HUES6 (cell line): ENCODE measurements at regions not wholly inside any gene's neighbourhood (a gene's known extent, or its start where the extent isn't known, plus 50 kb on each side); places are given as distances from the start of the nearest gene placed in this dataset.

Experiments used
- H3K27ac ChIP-seq: 2 replicates; pipeline ENCODE4 v1.7.0; 2013; ENCODE audit warnings: low read depth, mild to moderate bottlenecking, low read length, inconsistent platforms
- H3K27me3 ChIP-seq: 2 replicates; pipeline ENCODE4 v1.6.1; 2013; ENCODE audit warnings: low read length; ENCODE audit not compliant: control insufficient read depth, insufficient read depth
- H3K36me3 ChIP-seq: 2 replicates; pipeline ENCODE4 v1.6.1; 2013; ENCODE audit warnings: low read length; ENCODE audit not compliant: control insufficient read depth, insufficient read depth
- H3K4me1 ChIP-seq: 2 replicates; pipeline ENCODE4 v1.6.1; 2013; ENCODE audit warnings: low read length; ENCODE audit not compliant: control insufficient read depth, insufficient read depth
- H3K4me3 ChIP-seq: 2 replicates; pipeline ENCODE4 v1.5.1; 2013; ENCODE audit warnings: low read depth, low read length
- H3K9ac ChIP-seq: one replicate; pipeline ENCODE4 v1.6.1; 2013; ENCODE audit warnings: mild to moderate bottlenecking, low read length
- H3K9me3 ChIP-seq: 2 replicates; pipeline ENCODE4 v1.6.1; 2013; ENCODE audit warnings: low read depth, low read length; ENCODE audit not compliant: control insufficient read depth, insufficient read depth

GRCh38 chr12:102728506-102729242, 188.4 kb downstream of the PAH start:
- Histone ChIP-seq H3K27me3 (no peaks in the 10 kb centered on the region), H3K9me3 (no peaks in the 10 kb centered on the region), H3K4me1 (no peaks in the 10 kb centered on the region), H3K27ac (no peak overlapping the region), H3K4me3 (no peak overlapping the region), H3K36me3 (no peaks in the 10 kb centered on the region), H3K9ac (no peak overlapping the region)

- Histone ChIP-seq H3K27ac (no peak overlapping the region), H3K9me3 (no peaks in the 10 kb centered on the region), H3K36me3 (no peaks in the 10 kb centered on the region), H3K4me1 (peaks cover 9% of the 10 kb centered on the region), H3K4me3 (no peak overlapping the region), H3K9ac (no peak overlapping the region), H3K27me3 (no peaks in the 10 kb centered on the region)
These were observed 190.4 kb downstream of the PAH start for GRCh38 chr12:102726686-102727085.

DNA sequence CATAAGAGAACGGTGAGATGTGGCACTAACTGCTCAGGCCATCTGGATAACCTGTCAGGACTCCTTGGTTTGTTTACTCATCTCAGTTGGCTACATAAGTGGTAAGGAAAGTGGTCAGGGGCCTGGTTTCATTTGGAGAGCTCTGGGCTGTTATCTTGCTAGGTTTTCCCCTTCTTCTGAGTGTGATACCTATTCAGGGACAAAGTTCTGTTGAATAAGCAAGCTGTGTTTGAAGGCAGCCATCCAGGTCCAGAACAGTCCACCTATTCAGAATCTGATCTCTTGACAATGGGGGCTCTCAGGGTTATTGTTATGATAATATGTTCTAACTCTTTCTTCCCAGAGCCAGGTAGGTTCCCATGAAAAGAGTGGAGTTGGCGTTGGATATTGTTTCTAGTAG, 194.9 kb downstream of the PAH start:
- Histone ChIP-seq H3K27me3 (no peaks in the 10 kb centered on the region), H3K9me3 (no peaks in the 10 kb centered on the region), H3K4me3 (no peak overlapping the region), H3K27ac (no peak overlapping the region), H3K9ac (no peak overlapping the region), H3K36me3 (no peaks in the 10 kb centered on the region), H3K4me1 (peaks cover 10% of the 10 kb centered on the region)

GRCh38 chr12:102708108-102708507, 208.9 kb downstream of the PAH start:
- Histone ChIP-seq H3K27ac (no peak overlapping the region), H3K4me1 (no peaks in the 10 kb centered on the region), H3K9ac (no peak overlapping the region), H3K36me3 (no peaks in the 10 kb centered on the region), H3K27me3 (no peaks in the 10 kb centered on the region), H3K4me3 (no peak overlapping the region), H3K9me3 (no peaks in the 10 kb centered on the region)

DNA sequence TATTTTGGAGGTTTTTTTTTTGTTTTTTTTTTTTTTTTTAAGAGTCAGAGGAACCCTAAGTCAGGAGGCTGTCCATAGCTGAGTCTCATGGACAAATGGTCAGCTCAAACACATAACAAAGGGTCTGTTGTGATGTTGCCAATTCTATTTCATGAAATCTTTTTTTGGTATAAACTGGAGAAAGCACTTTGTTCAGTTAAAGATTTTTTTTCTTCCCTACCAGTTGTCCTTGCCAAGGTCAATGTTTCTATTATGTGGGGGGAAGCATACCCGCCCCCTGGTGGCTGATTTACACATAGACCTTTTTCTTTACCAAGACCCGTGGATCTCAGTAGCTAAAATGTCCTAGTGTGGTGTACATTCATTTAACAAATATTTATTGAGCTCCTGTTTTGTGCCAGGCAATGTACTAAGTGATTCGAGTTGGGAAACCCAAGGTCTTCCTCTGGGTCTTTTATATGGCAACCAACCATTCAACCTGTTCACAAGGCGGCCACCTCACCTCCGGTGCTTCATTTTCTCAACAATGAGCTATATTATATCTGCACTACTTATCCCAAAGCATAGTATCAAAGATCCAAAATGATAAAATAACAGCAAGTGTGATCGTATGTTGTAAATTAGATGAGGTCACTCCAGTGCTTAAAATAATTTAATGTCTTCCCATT, 214.5 kb downstream of the PAH start:
- Histone ChIP-seq H3K27ac (no peak overlapping the region), H3K4me3 (no peak overlapping the region), H3K27me3 (no peaks in the 10 kb centered on the region), H3K9ac (no peak overlapping the region), H3K9me3 (no peaks in the 10 kb centered on the region), H3K36me3 (no peaks in the 10 kb centered on the region), H3K4me1 (no peaks in the 10 kb centered on the region)

DNA sequence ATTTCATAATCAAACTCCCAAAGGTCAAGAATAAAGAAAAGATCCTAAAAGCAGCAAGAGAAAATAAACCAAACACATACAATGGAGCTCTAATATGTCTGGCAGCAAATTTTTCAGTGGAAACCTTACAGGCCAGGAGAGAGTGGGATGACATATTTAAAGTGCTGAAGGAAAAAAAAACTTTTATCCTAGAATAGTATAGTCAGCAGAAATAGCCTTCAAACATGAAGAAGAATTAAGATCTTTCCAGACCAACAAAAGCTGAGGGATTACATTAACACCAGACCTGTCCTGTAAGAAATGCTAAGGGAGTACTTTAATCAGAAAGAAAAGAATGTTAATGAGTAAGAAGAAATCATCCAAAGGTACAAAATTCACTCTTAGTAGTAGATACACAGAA, 215.7 kb upstream of the IGF1 start:
- Histone ChIP-seq H3K4me1 (peaks cover 11% of the 10 kb centered on the region), H3K9ac (no peak overlapping the region), H3K9me3 (no peaks in the 10 kb centered on the region), H3K27ac (no peak overlapping the region), H3K4me3 (no peak overlapping the region), H3K36me3 (no peaks in the 10 kb centered on the region), H3K27me3 (no peaks in the 10 kb centered on the region)

DNA sequence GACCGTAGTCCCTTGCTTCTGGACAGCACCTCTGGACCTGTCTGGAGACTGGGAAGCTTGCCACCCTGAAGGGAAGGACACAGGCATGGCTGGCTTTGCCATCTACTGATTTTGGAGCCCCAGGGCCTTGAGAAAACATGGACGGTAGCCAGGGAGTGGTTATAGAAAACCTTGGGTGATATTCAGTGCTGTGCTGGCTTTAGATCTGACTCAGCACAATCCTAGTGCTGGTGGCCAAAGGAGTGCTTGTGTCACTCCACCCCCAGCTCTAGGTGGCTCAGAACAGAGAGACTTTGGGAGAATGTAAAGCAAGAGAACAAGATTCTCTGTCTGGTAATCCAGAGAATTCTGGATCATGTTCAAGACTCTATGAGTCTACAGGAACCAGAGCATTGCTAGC, 214.5 kb upstream of the IGF1 start:
- Histone ChIP-seq H3K27ac (no peak overlapping the region), H3K36me3 (no peaks in the 10 kb centered on the region), H3K9ac (no peak overlapping the region), H3K4me3 (no peak overlapping the region), H3K27me3 (no peaks in the 10 kb centered on the region), H3K4me1 (peaks cover 11% of the 10 kb centered on the region), H3K9me3 (no peaks in the 10 kb centered on the region)

GRCh38 chr12:102691773-102692555, 211.6 kb upstream of the IGF1 start:
- Histone ChIP-seq H3K9ac (no peak overlapping the region), H3K27me3 (no peaks in the 10 kb centered on the region), H3K4me1 (peaks cover 11% of the 10 kb centered on the region), H3K36me3 (no peaks in the 10 kb centered on the region), H3K9me3 (no peaks in the 10 kb centered on the region), H3K27ac (no peak overlapping the region), H3K4me3 (no peak overlapping the region)

GRCh38 chr12:102690253-102690652, 209.9 kb upstream of the IGF1 start:
- H3K27ac ChIP-seq, result no peak overlapping the region
- H3K36me3 ChIP-seq, result no peaks in the 10 kb centered on the region
- H3K9ac ChIP-seq, result no peak overlapping the region
- H3K4me1 ChIP-seq, result peaks cover 11% of the 10 kb centered on the region
- H3K9me3 ChIP-seq, result no peaks in the 10 kb centered on the region
- no peak overlapping the region for H3K4me3 ChIP-seq
- H3K27me3 ChIP-seq, result no peaks in the 10 kb centered on the region

DNA sequence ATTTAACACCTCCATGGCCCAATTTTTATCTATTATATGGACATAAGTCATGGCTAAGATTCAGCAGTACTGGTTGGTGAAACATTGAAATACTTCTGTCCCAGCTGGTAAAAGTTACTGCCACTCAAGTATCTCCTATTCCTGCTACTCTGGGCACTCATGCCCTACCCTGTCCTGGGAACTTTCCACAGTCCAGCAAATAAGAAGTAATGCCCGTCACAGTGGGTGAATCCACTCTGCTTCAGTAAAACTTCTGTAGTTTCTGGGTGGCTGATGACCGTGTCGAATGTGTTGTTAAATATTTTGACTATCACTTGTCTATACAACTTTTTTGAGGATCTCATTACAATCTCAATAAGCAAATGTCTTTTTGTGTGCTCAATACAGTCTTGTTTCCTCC, 209.3 kb upstream of the IGF1 start:
- Histone ChIP-seq H3K4me1 (peaks cover 11% of the 10 kb centered on the region), H3K9me3 (no peaks in the 10 kb centered on the region), H3K36me3 (no peaks in the 10 kb centered on the region), H3K27ac (no peak overlapping the region), H3K9ac (no peak overlapping the region), H3K4me3 (no peak overlapping the region), H3K27me3 (no peaks in the 10 kb centered on the region)

DNA sequence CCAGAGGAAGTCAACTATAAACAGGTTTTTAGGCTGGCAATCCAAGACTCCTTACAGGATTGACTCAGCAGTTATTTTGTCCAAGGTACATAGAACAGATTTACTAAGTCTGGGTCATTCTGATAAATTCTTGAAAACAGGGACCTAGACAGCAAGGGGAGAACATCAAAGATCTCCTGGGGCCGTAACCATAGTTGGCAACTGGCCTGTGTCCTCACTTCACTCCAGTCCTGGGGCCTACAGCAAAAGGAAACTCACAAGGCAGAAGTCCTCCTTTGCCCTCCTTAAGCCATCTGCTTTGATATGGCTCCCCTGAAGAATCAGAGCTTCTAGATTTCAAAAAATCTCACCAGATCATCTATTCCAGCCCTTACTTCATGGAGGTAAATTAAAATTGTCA, 207.2 kb upstream of the IGF1 start:
- no peak overlapping the region for H3K9ac ChIP-seq
- H3K4me3 ChIP-seq, result no peak overlapping the region
- no peaks in the 10 kb centered on the region for H3K27me3 ChIP-seq
- no peak overlapping the region for H3K27ac ChIP-seq
- no peaks in the 10 kb centered on the region for H3K9me3 ChIP-seq
- peaks cover 11% of the 10 kb centered on the region for H3K4me1 ChIP-seq
- no peaks in the 10 kb centered on the region for H3K36me3 ChIP-seq
